ENCODE measurements at regions not wholly inside any gene's neighbourhood (a gene's known extent, or its start where the extent isn't known, plus 50 kb on each side); places are given as distances from the start of the nearest gene placed in this dataset.

GRCh38 chr4:137659431-137659830 lies 127.1 kb upstream of the PCDH18 start:
- H2AFZ ChIP-seq (ENCODE audit: low read depth, low read length), result no peak overlapping the region
- no peaks in the 10 kb centered on the region for H3K4me1 ChIP-seq (ENCODE audit: insufficient read depth, low read length)
- no peaks in the 10 kb centered on the region for H3K27me3 ChIP-seq (ENCODE audit: insufficient read depth, low read length, poor library complexity)
- no peak overlapping the region for H3K4me2 ChIP-seq (ENCODE audit: insufficient read depth, low read length)
- ATAC-seq (ENCODE audit: insufficient read depth, low read depth), result no peak
- H3K27ac ChIP-seq (ENCODE audit: low read length), result no peak overlapping the region
- H4K20me1 ChIP-seq (ENCODE audit: insufficient read depth, low read length), result no peaks in the 10 kb centered on the region
- no peaks in the 10 kb centered on the region for H3K36me3 ChIP-seq (ENCODE audit: insufficient read depth, low read length)
- no peak overlapping the region for H3K4me3 ChIP-seq (ENCODE audit: low read depth in 1 of 2, low read length in 2 of 2)
- DNase-seq, result no peak
- no peaks in the 10 kb centered on the region for H3K79me2 ChIP-seq (ENCODE audit: insufficient read depth, low read length)
- no peaks in the 10 kb centered on the region for H3K9me3 ChIP-seq (ENCODE audit: insufficient read depth, low read length, severe bottlenecking)
- no peak for TF ChIP-seq CTCF (IDR thresholded peaks at IDR 0.05; ENCODE audit: borderline replicate concordance, extremely low read depth, low read length, poor library complexity, severe bottlenecking)
- no peak for TF ChIP-seq EZH2 (IDR thresholded peaks at IDR 0.05; ENCODE audit: borderline replicate concordance, low read depth, low read length, severe bottlenecking)
- H3K9ac ChIP-seq (ENCODE audit: low read depth, low read length), result no peak overlapping the region

GRCh38 chr4:137656661-137657060 lies 124.4 kb upstream of the PCDH18 start:
- no peak for DNase-seq
- no peaks in the 10 kb centered on the region for H3K9me3 ChIP-seq (ENCODE audit: insufficient read depth, low read length, severe bottlenecking)
- H3K4me3 ChIP-seq (ENCODE audit: low read depth in 1 of 2, low read length in 2 of 2), result no peak overlapping the region
- H3K9ac ChIP-seq (ENCODE audit: low read depth, low read length), result no peak overlapping the region
- no peaks in the 10 kb centered on the region for H4K20me1 ChIP-seq (ENCODE audit: insufficient read depth, low read length)
- H3K4me1 ChIP-seq (ENCODE audit: insufficient read depth, low read length), result no peaks in the 10 kb centered on the region
- H3K27ac ChIP-seq (ENCODE audit: low read length), result no peak overlapping the region
- no peaks in the 10 kb centered on the region for H3K79me2 ChIP-seq (ENCODE audit: insufficient read depth, low read length)
- H3K27me3 ChIP-seq (ENCODE audit: insufficient read depth, low read length, poor library complexity), result no peaks in the 10 kb centered on the region
- ATAC-seq (ENCODE audit: insufficient read depth, low read depth), result no peak
- no peak for TF ChIP-seq EZH2 (IDR thresholded peaks at IDR 0.05; ENCODE audit: borderline replicate concordance, low read depth, low read length, severe bottlenecking)
- TF ChIP-seq CTCF (IDR thresholded peaks at IDR 0.05; ENCODE audit: borderline replicate concordance, extremely low read depth, low read length, poor library complexity, severe bottlenecking), result no peak
- H3K4me2 ChIP-seq (ENCODE audit: insufficient read depth, low read length), result no peak overlapping the region
- no peaks in the 10 kb centered on the region for H3K36me3 ChIP-seq (ENCODE audit: insufficient read depth, low read length)
- H2AFZ ChIP-seq (ENCODE audit: low read depth, low read length), result no peak overlapping the region

GRCh38 chr4:137655302-137655701 lies 123.0 kb upstream of the PCDH18 start:
- ATAC-seq (ENCODE audit: insufficient read depth, low read depth), result no peak
- Histone ChIP-seq H3K9me3 (ENCODE audit: insufficient read depth, low read length, severe bottlenecking) (no peaks in the 10 kb centered on the region), H3K27ac (ENCODE audit: low read length) (no peak overlapping the region), H2AFZ (ENCODE audit: low read depth, low read length) (no peak overlapping the region), H3K4me2 (ENCODE audit: insufficient read depth, low read length) (no peak overlapping the region), H3K79me2 (ENCODE audit: insufficient read depth, low read length) (no peaks in the 10 kb centered on the region), H3K27me3 (ENCODE audit: insufficient read depth, low read length, poor library complexity) (no peaks in the 10 kb centered on the region), H3K4me1 (ENCODE audit: insufficient read depth, low read length) (no peaks in the 10 kb centered on the region), H3K4me3 (ENCODE audit: low read depth in 1 of 2, low read length in 2 of 2) (no peak overlapping the region), H3K9ac (ENCODE audit: low read depth, low read length) (no peak overlapping the region), H4K20me1 (ENCODE audit: insufficient read depth, low read length) (no peaks in the 10 kb centered on the region), H3K36me3 (ENCODE audit: insufficient read depth, low read length) (no peaks in the 10 kb centered on the region)
- no peak for DNase-seq
- TF ChIP-seq EZH2 (IDR thresholded peaks at IDR 0.05; ENCODE audit: borderline replicate concordance, low read depth, low read length, severe bottlenecking) (no peak), CTCF (IDR thresholded peaks at IDR 0.05; ENCODE audit: borderline replicate concordance, extremely low read depth, low read length, poor library complexity, severe bottlenecking) (no peak)

- TF ChIP-seq EZH2 (IDR thresholded peaks at IDR 0.05; ENCODE audit: borderline replicate concordance, low read depth, low read length, severe bottlenecking) (no peak), CTCF (IDR thresholded peaks at IDR 0.05; ENCODE audit: borderline replicate concordance, extremely low read depth, low read length, poor library complexity, severe bottlenecking) (no peak)
- no peaks in the 10 kb centered on the region for H3K27me3 ChIP-seq (ENCODE audit: insufficient read depth, low read length, poor library complexity)
- no peaks in the 10 kb centered on the region for H4K20me1 ChIP-seq (ENCODE audit: insufficient read depth, low read length)
- no peak overlapping the region for H3K4me2 ChIP-seq (ENCODE audit: insufficient read depth, low read length)
- H3K36me3 ChIP-seq (ENCODE audit: insufficient read depth, low read length), result no peaks in the 10 kb centered on the region
- H3K9me3 ChIP-seq (ENCODE audit: insufficient read depth, low read length, severe bottlenecking), result no peaks in the 10 kb centered on the region
- H3K27ac ChIP-seq (ENCODE audit: low read length), result no peak overlapping the region
- H3K9ac ChIP-seq (ENCODE audit: low read depth, low read length), result no peak overlapping the region
- H3K4me1 ChIP-seq (ENCODE audit: insufficient read depth, low read length), result no peaks in the 10 kb centered on the region
- DNase-seq, result no peak
- H3K79me2 ChIP-seq (ENCODE audit: insufficient read depth, low read length), result no peaks in the 10 kb centered on the region
- ATAC-seq (ENCODE audit: insufficient read depth, low read depth), result no peak; the same call in 2 of the 3 replicates
- H3K4me3 ChIP-seq (ENCODE audit: low read depth in 1 of 2, low read length in 2 of 2), result no peak overlapping the region
- no peak overlapping the region for H2AFZ ChIP-seq (ENCODE audit: low read depth, low read length)
Observed at GRCh38 chr4:137651128-137651527, 118.8 kb upstream of the PCDH18 start.
